Ishikawa (cell line): ENCODE measurements at regions not wholly inside any gene's neighbourhood (a gene's known extent, or its start where the extent isn't known, plus 50 kb on each side); places are given as distances from the start of the nearest gene placed in this dataset.

Experiments used
- CEBPB ChIP-seq: IDR thresholded peaks from 2 replicates; pipeline ENCODE4 v1.6.1; 2012
- CREB1 ChIP-seq: IDR thresholded peaks from 2 replicates; pipeline ENCODE4 v1.6.1; 2012; ENCODE audit warnings: low read depth
- EGR1 ChIP-seq: IDR thresholded peaks from 2 replicates; pipeline ENCODE4 v1.6.1; 2012
- EP300 ChIP-seq: IDR thresholded peaks from 2 replicates; pipeline ENCODE4 v1.6.1; 2012; ENCODE audit warnings: borderline replicate concordance
- FOXM1 ChIP-seq: IDR thresholded peaks from 2 replicates; pipeline ENCODE4 v1.6.1; 2012; ENCODE audit warnings: low read depth, borderline replicate concordance
- NFIC ChIP-seq: IDR thresholded peaks from 2 replicates; pipeline ENCODE4 v1.6.1; 2012
- RAD21 ChIP-seq: IDR thresholded peaks from 2 replicates; pipeline ENCODE4 v1.6.1; 2012; ENCODE audit warnings: low read depth
- TAF1 ChIP-seq: IDR thresholded peaks from 2 replicates; pipeline ENCODE4 v1.6.1; 2012; ENCODE audit warnings: low read depth, mild to moderate bottlenecking
- TCF12 ChIP-seq: IDR thresholded peaks from 2 replicates; pipeline ENCODE4 v1.6.1; 2012; ENCODE audit warnings: low read depth
- TEAD4 ChIP-seq: IDR thresholded peaks from 2 replicates; pipeline ENCODE4 v1.6.1; 2012
- YY1 ChIP-seq: IDR thresholded peaks from 2 replicates; pipeline ENCODE4 v1.6.1; 2012; ENCODE audit warnings: low read depth
- ZBTB7A ChIP-seq: IDR thresholded peaks from 2 replicates; pipeline ENCODE4 v1.6.1; 2012; ENCODE audit warnings: low read depth
- TF ChIP-seq, protein P1 (sequence below): IDR thresholded peaks from 2 replicates; pipeline ENCODE4 v1.6.1; 2012
- TF ChIP-seq, protein P2 (sequence below): IDR thresholded peaks from 2 replicates; pipeline ENCODE4 v1.6.1; 2012; ENCODE audit warnings: low read depth, mild to moderate bottlenecking
- TF ChIP-seq, protein P3 (sequence below): IDR thresholded peaks from 2 replicates; pipeline ENCODE4 v1.6.1; 2012

DNA sequence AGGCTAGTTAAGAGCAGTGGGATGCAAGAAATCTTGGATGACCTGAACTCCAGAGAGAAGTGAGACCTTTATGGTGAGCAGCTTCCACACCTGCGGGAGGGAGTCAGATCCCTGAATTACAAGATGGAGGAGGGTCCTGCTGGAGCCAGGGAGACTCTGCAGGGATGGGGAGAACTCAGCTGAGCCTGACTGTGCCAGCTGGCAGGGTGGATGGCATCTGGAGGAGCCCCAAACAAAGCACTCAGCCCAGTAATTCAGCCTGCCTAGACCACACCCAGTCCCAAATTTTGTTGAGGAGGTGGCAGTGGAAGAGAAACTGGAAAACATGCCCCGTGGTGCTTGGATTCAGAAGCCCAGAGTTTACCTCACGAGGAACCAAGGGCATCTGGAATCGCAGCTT lies 208.2 kb downstream of the WDR11 start:
- TF ChIP-seq, protein P1, sequence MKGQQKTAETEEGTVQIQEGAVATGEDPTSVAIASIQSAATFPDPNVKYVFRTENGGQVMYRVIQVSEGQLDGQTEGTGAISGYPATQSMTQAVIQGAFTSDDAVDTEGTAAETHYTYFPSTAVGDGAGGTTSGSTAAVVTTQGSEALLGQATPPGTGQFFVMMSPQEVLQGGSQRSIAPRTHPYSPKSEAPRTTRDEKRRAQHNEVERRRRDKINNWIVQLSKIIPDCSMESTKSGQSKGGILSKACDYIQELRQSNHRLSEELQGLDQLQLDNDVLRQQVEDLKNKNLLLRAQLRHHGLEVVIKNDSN, result no peak
- TF ChIP-seq TCF12, result no peak
- TF ChIP-seq FOXM1, result no peak
- TF ChIP-seq, protein P2, sequence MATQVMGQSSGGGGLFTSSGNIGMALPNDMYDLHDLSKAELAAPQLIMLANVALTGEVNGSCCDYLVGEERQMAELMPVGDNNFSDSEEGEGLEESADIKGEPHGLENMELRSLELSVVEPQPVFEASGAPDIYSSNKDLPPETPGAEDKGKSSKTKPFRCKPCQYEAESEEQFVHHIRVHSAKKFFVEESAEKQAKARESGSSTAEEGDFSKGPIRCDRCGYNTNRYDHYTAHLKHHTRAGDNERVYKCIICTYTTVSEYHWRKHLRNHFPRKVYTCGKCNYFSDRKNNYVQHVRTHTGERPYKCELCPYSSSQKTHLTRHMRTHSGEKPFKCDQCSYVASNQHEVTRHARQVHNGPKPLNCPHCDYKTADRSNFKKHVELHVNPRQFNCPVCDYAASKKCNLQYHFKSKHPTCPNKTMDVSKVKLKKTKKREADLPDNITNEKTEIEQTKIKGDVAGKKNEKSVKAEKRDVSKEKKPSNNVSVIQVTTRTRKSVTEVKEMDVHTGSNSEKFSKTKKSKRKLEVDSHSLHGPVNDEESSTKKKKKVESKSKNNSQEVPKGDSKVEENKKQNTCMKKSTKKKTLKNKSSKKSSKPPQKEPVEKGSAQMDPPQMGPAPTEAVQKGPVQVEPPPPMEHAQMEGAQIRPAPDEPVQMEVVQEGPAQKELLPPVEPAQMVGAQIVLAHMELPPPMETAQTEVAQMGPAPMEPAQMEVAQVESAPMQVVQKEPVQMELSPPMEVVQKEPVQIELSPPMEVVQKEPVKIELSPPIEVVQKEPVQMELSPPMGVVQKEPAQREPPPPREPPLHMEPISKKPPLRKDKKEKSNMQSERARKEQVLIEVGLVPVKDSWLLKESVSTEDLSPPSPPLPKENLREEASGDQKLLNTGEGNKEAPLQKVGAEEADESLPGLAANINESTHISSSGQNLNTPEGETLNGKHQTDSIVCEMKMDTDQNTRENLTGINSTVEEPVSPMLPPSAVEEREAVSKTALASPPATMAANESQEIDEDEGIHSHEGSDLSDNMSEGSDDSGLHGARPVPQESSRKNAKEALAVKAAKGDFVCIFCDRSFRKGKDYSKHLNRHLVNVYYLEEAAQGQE, result no peak
- TF ChIP-seq EP300, result no peak
- no peak for TF ChIP-seq CEBPB
- TF ChIP-seq YY1, result no peak
- no peak for TF ChIP-seq TAF1
- no peak for TF ChIP-seq CREB1
- TF ChIP-seq, protein P3, sequence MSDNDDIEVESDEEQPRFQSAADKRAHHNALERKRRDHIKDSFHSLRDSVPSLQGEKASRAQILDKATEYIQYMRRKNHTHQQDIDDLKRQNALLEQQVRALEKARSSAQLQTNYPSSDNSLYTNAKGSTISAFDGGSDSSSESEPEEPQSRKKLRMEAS, result no peak
- TF ChIP-seq ZBTB7A, result no peak
- no peak for TF ChIP-seq TEAD4
- TF ChIP-seq EGR1, result no peak
- no peak for TF ChIP-seq NFIC

DNA sequence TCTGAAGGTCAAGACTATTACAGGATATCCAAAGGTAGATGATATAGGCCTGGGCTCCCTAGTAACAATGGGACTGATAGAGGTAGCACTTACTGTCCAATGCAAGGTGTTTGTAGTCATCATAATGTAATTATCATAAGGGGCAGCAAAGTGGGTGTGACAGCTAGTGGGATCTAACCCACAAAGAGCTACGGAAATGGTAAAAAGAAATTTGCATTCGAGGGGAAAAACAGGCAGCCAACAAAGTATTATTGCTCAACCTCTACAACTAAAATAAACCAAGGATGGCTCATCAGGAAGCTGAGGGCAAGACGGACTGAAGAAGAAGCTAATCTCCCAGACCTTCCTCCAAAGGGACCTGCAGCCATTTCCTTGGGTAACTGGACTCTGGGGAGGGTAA lies 211.0 kb downstream of the WDR11 start:
- TF ChIP-seq EP300 (no peak), TAF1 (no peak), TEAD4 (no peak), YY1 (no peak), EGR1 (no peak), ZBTB7A (no peak), FOXM1 (no peak), CREB1 (no peak), NFIC (no peak), CEBPB (no peak)
- TF ChIP-seq, protein P2, result no peak
- TF ChIP-seq, protein P1, result no peak
- TF ChIP-seq, protein P3, result no peak

DNA sequence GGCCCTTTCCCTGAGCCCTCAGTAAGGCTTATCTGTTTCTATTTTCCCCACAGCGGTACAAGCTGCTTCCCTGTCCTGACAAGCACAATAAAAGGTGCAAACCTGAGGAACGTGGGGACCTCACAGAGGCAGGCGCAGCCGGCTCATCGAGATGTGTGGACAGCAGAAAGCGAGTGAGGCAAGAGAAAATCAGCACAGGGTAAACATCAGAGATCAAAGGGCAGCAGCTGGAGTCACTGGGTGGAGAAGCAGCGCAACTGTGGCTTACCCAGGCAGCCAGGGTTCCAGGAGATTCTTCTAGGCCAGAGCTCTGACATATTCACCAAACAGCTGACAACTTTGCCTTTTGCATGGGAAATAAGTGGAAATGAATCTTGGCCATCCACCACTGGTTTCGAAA lies 212.6 kb downstream of the WDR11 start:
- TF ChIP-seq, protein P3, result no peak
- TF ChIP-seq TEAD4, result no peak

DNA sequence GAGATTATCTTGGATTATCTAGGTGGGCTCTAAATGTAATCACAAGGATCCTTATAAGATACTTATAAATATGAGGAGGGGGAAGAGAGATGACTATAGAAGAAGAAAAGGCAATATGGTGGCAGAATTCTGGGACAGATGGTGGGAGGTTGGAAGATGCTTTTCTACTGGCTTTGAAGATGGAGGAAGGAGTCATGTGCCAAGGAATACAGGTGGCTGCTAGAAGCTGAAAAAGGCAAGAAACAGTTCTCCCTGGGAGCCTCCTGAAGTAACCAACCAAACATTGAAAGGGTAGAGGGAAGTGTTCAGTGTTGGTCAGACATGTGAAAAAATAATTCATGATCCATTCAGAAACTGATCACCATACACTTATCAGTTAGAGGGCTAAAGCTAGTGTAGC lies 213.3 kb downstream of the WDR11 start:
- TF ChIP-seq CEBPB (no peak), CREB1 (no peak), EGR1 (no peak)

DNA sequence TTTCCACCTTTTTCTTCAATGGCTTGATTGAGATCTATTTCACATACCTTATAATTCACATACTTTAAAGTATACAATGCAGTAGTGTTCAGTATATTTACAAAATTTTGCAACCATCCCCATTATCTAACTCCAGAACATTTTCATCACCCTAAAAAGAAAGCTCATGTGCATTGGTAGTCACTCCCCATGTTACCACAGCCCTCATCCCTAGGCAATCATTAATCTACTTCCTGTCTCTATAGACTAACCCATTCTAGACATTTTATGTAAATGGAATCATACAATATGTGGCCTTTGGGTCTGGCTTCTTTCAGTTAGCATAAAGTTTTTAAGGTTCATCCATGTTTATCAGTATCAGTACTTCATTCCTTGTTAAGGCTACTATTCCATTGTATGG lies 214.2 kb downstream of the WDR11 start:
- no peak for TF ChIP-seq TEAD4
- no peak for TF ChIP-seq EGR1
- TF ChIP-seq CEBPB, result no peak
- TF ChIP-seq, protein P3, result no peak
- TF ChIP-seq TAF1, result no peak

DNA sequence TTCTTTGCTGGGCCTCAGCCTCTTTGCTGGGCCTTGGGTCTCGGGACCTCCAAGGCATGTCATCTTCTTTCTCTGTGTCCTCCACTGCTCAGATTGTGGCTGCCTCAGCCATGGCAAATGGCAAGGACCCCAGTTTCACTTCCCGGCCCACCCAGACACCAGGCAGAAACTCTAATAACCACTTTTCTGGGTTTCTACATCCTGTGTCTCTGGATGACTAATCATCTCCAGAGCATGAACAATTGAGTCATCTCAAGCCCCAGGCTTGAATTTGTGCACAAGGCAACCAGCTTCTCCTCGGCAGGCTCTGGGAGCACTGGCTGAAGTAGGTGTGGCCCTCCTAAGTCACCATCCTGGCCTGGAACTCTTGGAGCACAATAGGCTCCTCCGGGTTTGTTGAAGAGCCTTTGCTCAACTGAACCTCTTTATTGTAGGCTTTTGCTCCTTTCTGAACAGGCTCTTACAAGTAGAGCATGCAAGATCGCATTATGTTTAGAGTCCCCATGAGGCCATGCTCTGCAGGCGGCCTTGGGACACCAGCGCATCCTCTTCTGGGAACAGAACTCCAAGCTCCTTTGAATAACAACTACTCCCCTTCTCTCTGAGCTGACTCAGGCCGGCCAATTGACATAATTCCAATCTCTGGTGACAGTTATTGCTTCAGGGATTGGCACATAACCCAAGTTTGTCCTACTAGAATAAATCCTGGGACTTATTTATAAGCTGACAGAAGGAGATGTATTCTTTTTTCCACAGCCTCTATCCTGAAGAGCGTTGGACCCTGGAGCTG lies 218.1 kb downstream of the WDR11 start:
- TF ChIP-seq CREB1 (no peak), TCF12 (no peak), NFIC (no peak), TAF1 (no peak), TEAD4 (no peak), EP300 (no peak), RAD21 (no peak), YY1 (no peak), FOXM1 (no peak), CEBPB (no peak), EGR1 (no peak), ZBTB7A (no peak)
- TF ChIP-seq, protein P1, result no peak
- TF ChIP-seq, protein P2, result no peak
